Loucy (cell line): ENCODE measurements at regions not wholly inside any gene's neighbourhood (a gene's known extent, or its start where the extent isn't known, plus 50 kb on each side); places are given as distances from the start of the nearest gene placed in this dataset.

Source experiments
- H2AFZ ChIP-seq: fragments of 200-600 bp; sonication (generic); 2 replicates; pipeline ENCODE4 v1.6.0; 2016; ENCODE audit warnings: antibody characterized with exemption, mild to moderate bottlenecking, low read length, moderate library complexity
- H3F3A ChIP-seq: fragments of 200-600 bp; 2 replicates; pipeline ENCODE4 v1.6.0; 2016; ENCODE audit warnings: antibody characterized with exemption, low read depth, mild to moderate bottlenecking
- H3K27me3 ChIP-seq: fragments of 200-600 bp; sonication (generic); 2 replicates; pipeline ENCODE4 v1.6.1; 2014; ENCODE audit warnings: low read length, mild to moderate bottlenecking; ENCODE audit not compliant: insufficient read depth, poor library complexity, severe bottlenecking
- H3K36me3 ChIP-seq: fragments of 200-600 bp; sonication (generic); 2 replicates; pipeline ENCODE4 v1.6.1; 2016; ENCODE audit warnings: low read length; ENCODE audit not compliant: insufficient read depth
- H3K4me1 ChIP-seq: fragments of 200-600 bp; sonication (generic); 2 replicates; pipeline ENCODE4 v1.5.1; 2014; ENCODE audit warnings: low read length, mild to moderate bottlenecking; ENCODE audit not compliant: insufficient read depth, poor library complexity, severe bottlenecking
- H3K4me2 ChIP-seq: fragments of 200-600 bp; sonication (generic); 2 replicates; pipeline ENCODE4 v1.6.0; 2014; ENCODE audit warnings: antibody characterized with exemption, low read length, low read depth, mild to moderate bottlenecking; ENCODE audit not compliant: poor library complexity, severe bottlenecking
- H3K4me3 ChIP-seq: fragments of 200-600 bp; sonication (generic); 2 replicates; pipeline ENCODE4 v1.5.1; 2014; ENCODE audit warnings: low read length, mild to moderate bottlenecking, mixed read lengths; ENCODE audit not compliant: poor library complexity, severe bottlenecking
- H3K79me2 ChIP-seq: fragments of 200-600 bp; sonication (generic); 2 replicates; pipeline ENCODE4 v1.6.1; 2014; ENCODE audit warnings: low read length; ENCODE audit not compliant: insufficient read depth
- H3K9ac ChIP-seq: fragments of 200-600 bp; sonication (generic); 2 replicates; pipeline ENCODE4 v1.6.0; 2014; ENCODE audit warnings: mild to moderate bottlenecking, low read depth, low read length, moderate library complexity; ENCODE audit not compliant: poor library complexity, severe bottlenecking
- H3K9me2 ChIP-seq: fragments of 200-600 bp; sonication (generic); replicated peaks from 2 replicates; pipeline ENCODE4 v1.6.1; 2016; ENCODE audit warnings: low read depth, low read length, mixed read lengths
- H3K9me3 ChIP-seq: fragments of 200-600 bp; sonication (generic); 2 replicates; pipeline ENCODE4 v1.6.1; 2014; ENCODE audit warnings: mild to moderate bottlenecking, antibody characterized with exemption, low read length, low read depth; ENCODE audit not compliant: insufficient read depth
- H4K20me1 ChIP-seq: fragments of 200-600 bp; sonication (generic); 2 replicates; pipeline ENCODE4 v1.6.0; 2014; ENCODE audit warnings: antibody characterized with exemption, low read length, mild to moderate bottlenecking; ENCODE audit not compliant: insufficient read depth, poor library complexity, severe bottlenecking
- CTCF ChIP-seq: fragments of 200-600 bp; sonication (generic); conservative IDR thresholded peaks from 2 replicates; pipeline ENCODE4 v1.5.1; 2014; ENCODE audit warnings: mild to moderate bottlenecking, antibody characterized with exemption, low read length
- EZH2phosphoT487 ChIP-seq: fragments of 200-600 bp; IDR thresholded peaks from 2 replicates; pipeline ENCODE4 v1.6.1; 2018; ENCODE audit warnings: antibody characterized with exemption, mild to moderate bottlenecking, moderate library complexity, borderline replicate concordance

GRCh38 chr2:239825705-239825979 is 199.5 kb downstream of the NDUFA10 start:
- Histone ChIP-seq H3K4me2 (no peak overlapping the region), H3K4me3 (no peak overlapping the region), H3F3A (no peaks in the 10 kb centered on the region), H3K27me3 (no peaks in the 10 kb centered on the region), H3K9ac (no peak overlapping the region), H2AFZ (no peak overlapping the region), H3K4me1 (no peaks in the 10 kb centered on the region), H3K79me2 (no peaks in the 10 kb centered on the region), H3K9me3 (peaks cover 12% of the 10 kb centered on the region; the same call in 1 of the 2 replicates), H4K20me1 (no peaks in the 10 kb centered on the region), H3K9me2 (no peaks in the 10 kb centered on the region), H3K36me3 (no peaks in the 10 kb centered on the region)
- no peak for TF ChIP-seq CTCF

GRCh38 chr2:239824866-239825704 is 200.1 kb downstream of the NDUFA10 start:
- Histone ChIP-seq H4K20me1 (no peaks in the 10 kb centered on the region), H3K36me3 (no peaks in the 10 kb centered on the region), H3K4me2 (no peak overlapping the region), H2AFZ (no peak overlapping the region), H3K4me3 (no peak overlapping the region), H3K79me2 (no peaks in the 10 kb centered on the region), H3K9ac (no peak overlapping the region), H3K27me3 (no peaks in the 10 kb centered on the region), H3K9me3 (peaks cover 11% of the 10 kb centered on the region; the same call in 1 of the 2 replicates), H3K4me1 (no peaks in the 10 kb centered on the region), H3F3A (no peaks in the 10 kb centered on the region), H3K9me2 (no peaks in the 10 kb centered on the region)
- TF ChIP-seq EZH2phosphoT487 (no peak), CTCF (no peak)

DNA sequence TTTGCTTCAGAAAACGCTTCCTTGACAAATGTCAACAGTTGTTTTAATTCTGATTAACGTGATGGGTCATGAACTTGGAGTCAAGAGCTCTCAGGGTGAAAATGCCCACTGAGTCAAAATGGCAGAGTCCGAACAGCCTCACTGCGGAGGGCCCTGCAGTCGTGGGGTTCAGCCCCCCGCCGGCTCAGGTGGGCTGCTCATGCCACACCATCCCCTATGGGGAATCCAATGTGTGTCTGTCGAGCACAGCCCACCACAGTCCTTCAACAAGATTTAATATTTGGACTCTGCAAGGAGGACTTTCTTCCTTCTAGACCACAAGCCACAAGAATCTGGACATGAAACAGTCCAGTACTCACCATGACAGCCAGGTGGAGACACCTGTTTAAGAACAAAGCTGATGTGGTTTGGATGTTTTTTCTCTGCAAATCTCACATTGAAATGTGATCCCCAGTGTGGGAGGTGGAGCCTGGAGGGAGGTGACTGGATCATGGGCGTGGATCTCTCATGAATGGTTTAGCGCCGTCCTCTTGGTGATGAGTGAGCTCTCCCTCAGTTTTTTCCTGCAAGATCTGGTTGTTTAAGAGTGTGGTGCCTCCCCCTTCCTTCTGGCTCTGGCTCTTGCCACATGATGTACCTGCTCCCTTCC is 201.0 kb downstream of the NDUFA10 start:
- no peaks in the 10 kb centered on the region for H3K9me2 ChIP-seq
- H2AFZ ChIP-seq, result no peak overlapping the region
- H3K4me3 ChIP-seq, result no peak overlapping the region
- no peaks in the 10 kb centered on the region for H3K36me3 ChIP-seq
- H3K4me1 ChIP-seq, result no peaks in the 10 kb centered on the region
- H3K9me3 ChIP-seq, result peaks cover 8% of the 10 kb centered on the region; the same call in 1 of the 2 replicates
- TF ChIP-seq EZH2phosphoT487 (no peak), CTCF (no peak)
- no peak overlapping the region for H3K4me2 ChIP-seq
- no peaks in the 10 kb centered on the region for H4K20me1 ChIP-seq
- H3F3A ChIP-seq, result no peaks in the 10 kb centered on the region
- H3K79me2 ChIP-seq, result no peaks in the 10 kb centered on the region
- no peak overlapping the region for H3K9ac ChIP-seq
- no peaks in the 10 kb centered on the region for H3K27me3 ChIP-seq
